Testis (tissue), 2 donors: ENCODE measurements at regions not wholly inside any gene's neighbourhood (a gene's known extent, or its start where the extent isn't known, plus 50 kb on each side); places are given as distances from the start of the nearest gene placed in this dataset.

Experiments used
- DNase-seq: peaks from one replicate; pipeline ENCODE4 v3.0.0-alpha.2; 2019
- H3K27ac ChIP-seq, 2 donors: fragments of 200-600 bp; sonication (generic); one replicate each; pipeline ENCODE4 v1.5.1; 2019
- H3K27me3 ChIP-seq: fragments of 200-600 bp; sonication (generic); one replicate; pipeline ENCODE4 v1.5.1; 2019
- H3K36me3 ChIP-seq: fragments of 200-600 bp; sonication (generic); one replicate; pipeline ENCODE4 v1.5.1; 2017; ENCODE audit warnings: low read depth; ENCODE audit errors: missing control alignments
- H3K4me1 ChIP-seq: fragments of 200-600 bp; sonication (generic); one replicate; pipeline ENCODE4 v1.5.1; 2019
- H3K4me3 ChIP-seq, 2 donors: fragments of 200-600 bp; sonication (generic); one replicate each; pipeline ENCODE4 v1.5.1; 2017 to 2019
- H3K9me3 ChIP-seq: fragments of 200-600 bp; sonication (generic); one replicate; pipeline ENCODE4 v1.5.1; 2017
- CTCF ChIP-seq, 3 experiments: fragments of 450-650 bp in 2 of 3; fragments of 200-600 bp in 1 of 3; sonication (generic) in 1 of 3; IDR thresholded peaks; one replicate each; pipeline ENCODE4 v1.5.1; 2016 to 2019; ENCODE audit warnings: antibody characterized with exemption in 3 of 3, mild to moderate bottlenecking in 2 of 3, moderate library complexity in 1 of 3
- POLR2A ChIP-seq: fragments of 450-650 bp; IDR thresholded peaks from one replicate; pipeline ENCODE4 v1.6.1; 2017; ENCODE audit warnings: antibody characterized with exemption, mild to moderate bottlenecking, moderate library complexity
- WGBS, 2 donors: methylation state at CpG; one replicate each; pipeline ENCODE4 v1.1.5; 2018; 5-methylcytosine and 5-hydroxymethylcytosine counted together
- intact Hi-C: fragments of 100-400 bp; cut with DNase I; formaldehyde crosslinking; loops from one replicate; pipeline ENCODE4 v1.15.1; 2023; ENCODE audit warnings: low total_unique reads

GRCh38 chr5:166045961-166046360, 2245.5 kb upstream of the WWC1 start:
- Histone ChIP-seq H3K27me3 (no peaks in the 10 kb centered on the region), H3K27ac (no peak overlapping the region), H3K36me3 (no peaks in the 10 kb centered on the region), H3K4me3 (no peak overlapping the region), H3K4me1 (no peaks in the 10 kb centered on the region), H3K9me3 (no peaks in the 10 kb centered on the region)
- intact Hi-C loops: no loop called here
- 65% methylated on average over 2 of the region's 2 CpGs for WGBS, 2 donors
- TF ChIP-seq POLR2A (no peak), CTCF (IDR thresholded peaks at IDR 0.05) (no peak)
- no peak for DNase-seq

- H3K9me3 ChIP-seq: no peaks in the 10 kb centered on the region
- WGBS, 2 donors: 82 to 85% methylated on average over 1 of the region's 1 CpG
- TF ChIP-seq CTCF (IDR thresholded peaks at IDR 0.05) (no peak), POLR2A (no peak)
- no peaks in the 10 kb centered on the region for H3K27me3 ChIP-seq
- H3K4me3 ChIP-seq: no peak overlapping the region
- no peak for DNase-seq
- intact Hi-C loops: no loop called here
- no peaks in the 10 kb centered on the region for H3K36me3 ChIP-seq
- no peak overlapping the region for H3K27ac ChIP-seq
- no peaks in the 10 kb centered on the region for H3K4me1 ChIP-seq
Measured at GRCh38 chr5:166046956-166047355, 2244.5 kb upstream of the WWC1 start.

- WGBS, 2 donors: 79 to 81% methylated on average over 4 of the region's 4 CpGs
- Histone ChIP-seq H3K27ac (no peak overlapping the region), H3K4me1 (no peaks in the 10 kb centered on the region), H3K4me3 (no peak overlapping the region), H3K36me3 (no peaks in the 10 kb centered on the region), H3K27me3 (no peaks in the 10 kb centered on the region), H3K9me3 (no peaks in the 10 kb centered on the region)
- TF ChIP-seq CTCF (IDR thresholded peaks at IDR 0.05) (no peak), POLR2A (no peak)
- no peak for DNase-seq
- intact Hi-C loops: no loop called here
Measured at GRCh38 chr5:166050531-166050930, 2240.9 kb upstream of the WWC1 start.

GRCh38 chr5:166058660-166059059, 2232.8 kb upstream of the WWC1 start:
- Histone ChIP-seq H3K4me1 (no peaks in the 10 kb centered on the region), H3K4me3 (no peak overlapping the region), H3K36me3 (no peaks in the 10 kb centered on the region), H3K27ac (no peak overlapping the region), H3K9me3 (no peaks in the 10 kb centered on the region), H3K27me3 (no peaks in the 10 kb centered on the region)
- no peak for DNase-seq
- intact Hi-C loops: no loop called here
- 91 to 99% methylated on average over 5 of the region's 5 CpGs for WGBS, 2 donors
- TF ChIP-seq POLR2A (no peak), CTCF (IDR thresholded peaks at IDR 0.05) (no peak)

- intact Hi-C loops: no loop called here
- no peak overlapping the region for H3K4me3 ChIP-seq
- no peaks in the 10 kb centered on the region for H3K4me1 ChIP-seq
- no peak for TF ChIP-seq CTCF (IDR thresholded peaks at IDR 0.05)
- no peak for TF ChIP-seq POLR2A
- H3K9me3 ChIP-seq: no peaks in the 10 kb centered on the region
- WGBS, 2 donors: 56 to 83% methylated on average over 1 of the region's 1 CpG
- no peaks in the 10 kb centered on the region for H3K36me3 ChIP-seq
- H3K27me3 ChIP-seq: no peaks in the 10 kb centered on the region
- H3K27ac ChIP-seq: no peak overlapping the region
- no peak for DNase-seq
Measured at GRCh38 chr5:166062094-166062493, 2229.4 kb upstream of the WWC1 start.
